ENCODE measurements at regions not wholly inside any gene's neighbourhood (a gene's known extent, or its start where the extent isn't known, plus 50 kb on each side); places are given as distances from the start of the nearest gene placed in this dataset.

- no peak for TF ChIP-seq GATA2 (IDR thresholded peaks at IDR 0.05; ENCODE audit: low read depth, low read length)
- no peak for TF ChIP-seq GATA3 (IDR thresholded peaks at IDR 0.05; ENCODE audit: low read depth, low read length)
Measured at GRCh38 chr4:127204322-127204721, 428.4 kb upstream of the INTU start.

Measured in SH-SY5Y (cell line).